Loucy (cell line): ENCODE measurements at regions not wholly inside any gene's neighbourhood (a gene's known extent, or its start where the extent isn't known, plus 50 kb on each side); places are given as distances from the start of the nearest gene placed in this dataset.

Experiments used
- CTCF ChIP-seq: fragments of 200-600 bp; sonication (generic); conservative IDR thresholded peaks from 2 replicates; pipeline ENCODE4 v1.5.1; 2014; ENCODE audit warnings: mild to moderate bottlenecking, antibody characterized with exemption, low read length
- EZH2phosphoT487 ChIP-seq: fragments of 200-600 bp; IDR thresholded peaks from 2 replicates; pipeline ENCODE4 v1.6.1; 2018; ENCODE audit warnings: antibody characterized with exemption, mild to moderate bottlenecking, moderate library complexity, borderline replicate concordance

DNA sequence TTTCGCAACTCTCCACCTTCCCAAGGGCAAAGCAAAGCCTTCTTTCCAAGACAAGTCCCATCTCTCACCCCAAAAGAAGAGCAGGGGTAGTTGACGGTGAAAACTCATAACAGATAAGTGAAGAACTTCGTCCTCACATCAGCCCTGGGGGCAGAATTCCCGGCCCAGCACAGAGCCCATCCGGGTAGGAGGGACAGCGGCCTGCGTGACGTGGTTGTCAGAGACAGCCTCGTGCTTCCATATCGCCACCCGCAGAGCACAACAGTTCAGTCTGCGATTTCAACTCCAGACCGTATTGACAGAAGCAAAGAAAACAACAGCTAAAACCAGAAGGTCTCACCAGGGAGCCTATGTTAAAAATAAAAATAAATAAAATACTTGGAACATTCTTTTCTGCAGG lies 273.2 kb downstream of the SYK start:
- no peak for TF ChIP-seq CTCF
- no peak for TF ChIP-seq EZH2phosphoT487
